Colonic mucosa (tissue), 4 donors: ENCODE measurements at regions not wholly inside any gene's neighbourhood (a gene's known extent, or its start where the extent isn't known, plus 50 kb on each side); places are given as distances from the start of the nearest gene placed in this dataset.

Experiments
- DNase-seq: peaks from one replicate; pipeline ENCODE4 v3.0.0-alpha.2; 2020
- H3K27ac ChIP-seq: fragments of 200-600 bp; one replicate; pipeline ENCODE4 v1.8.0; 2021
- H3K27me3 ChIP-seq: fragments of 200-600 bp; one replicate; pipeline ENCODE4 v1.8.0; 2021
- H3K36me3 ChIP-seq: fragments of 200-600 bp; one replicate; pipeline ENCODE4 v1.8.0; 2021
- H3K4me1 ChIP-seq: fragments of 200-600 bp; one replicate; pipeline ENCODE4 v1.8.0; 2021; ENCODE audit warnings: mild to moderate bottlenecking
- H3K4me3 ChIP-seq: fragments of 200-600 bp; one replicate; pipeline ENCODE4 v1.8.0; 2021
- H3K9ac ChIP-seq, 2 donors: one replicate each; pipeline ENCODE4 v1.7.0; 2013; ENCODE audit warnings: control low read depth in 2 of 2, low read depth in 2 of 2, low read length in 2 of 2
- H3K9me3 ChIP-seq: fragments of 200-600 bp; one replicate; pipeline ENCODE4 v1.8.0; 2021
- CTCF ChIP-seq: fragments of 200-600 bp; IDR thresholded peaks from one replicate; pipeline ENCODE4 v1.8.0; 2022; ENCODE audit warnings: antibody characterized with exemption, mild to moderate bottlenecking
- intact Hi-C: fragments of 100-400 bp; cut with DNase I; formaldehyde crosslinking; loops from one replicate; pipeline ENCODE4 v1.14.1; 2022
- donor health status: healthy.
- donor health status: DM: no; HTN: no; CAD: no.
- donor health status: DM: no; HTN: no; CAD: no.

GRCh38 chr6:1124885-1125284 is 187.0 kb upstream of the FOXQ1 start:
- TF ChIP-seq CTCF, result no peak
- H3K9me3 ChIP-seq, result no peaks in the 10 kb centered on the region
- no peaks in the 10 kb centered on the region for H3K36me3 ChIP-seq

DNA sequence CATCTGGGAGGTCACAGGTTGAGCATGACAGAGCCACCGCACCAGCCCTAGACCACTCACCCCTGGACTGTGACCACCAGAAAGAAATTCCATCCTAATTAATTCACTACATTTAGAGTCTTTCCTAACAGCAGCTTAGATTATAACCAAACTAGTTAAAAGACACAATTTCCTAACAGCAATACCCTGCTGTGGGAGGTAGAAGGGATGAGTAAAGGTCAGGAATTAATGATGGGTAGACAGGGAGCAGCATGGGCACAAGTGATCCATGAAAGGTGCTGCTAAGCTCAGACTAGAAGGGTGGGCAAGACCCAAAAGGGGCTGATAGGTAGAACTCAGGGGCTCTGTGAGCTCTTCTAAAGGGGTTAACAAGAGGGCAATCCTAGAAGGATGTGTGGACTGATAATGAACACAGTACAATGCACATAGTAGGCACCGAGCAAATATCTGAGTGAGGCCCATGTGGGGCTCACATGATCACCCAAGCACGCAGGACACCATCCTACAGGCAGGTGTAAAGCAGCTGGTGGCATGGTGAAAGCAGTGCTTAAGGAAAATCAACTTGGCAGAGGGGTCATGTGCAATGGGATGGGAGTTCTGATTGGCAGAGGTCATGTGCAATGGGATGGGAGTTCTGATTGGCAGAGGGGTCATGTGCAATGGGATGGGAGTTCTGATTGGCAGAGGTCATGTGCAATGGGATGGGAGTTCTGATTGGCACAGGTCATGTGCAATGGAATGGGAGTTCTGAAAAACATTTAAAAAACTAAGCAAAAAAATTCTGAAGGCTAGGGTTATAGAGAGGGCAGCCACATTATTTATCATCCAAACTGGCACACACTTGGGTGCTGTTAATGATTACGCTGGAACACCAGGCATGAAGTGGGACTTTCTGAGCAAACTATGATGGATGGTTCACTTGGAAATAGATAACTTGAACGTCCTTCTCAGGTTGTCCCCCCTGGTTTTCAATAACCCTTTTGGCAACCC is 188.2 kb upstream of the FOXQ1 start:
- intact Hi-C loops, result no loop called here

More at GRCh38 chr6:1124885-1125284, 187.0 kb upstream of the FOXQ1 start:
- no peak for DNase-seq
- Histone ChIP-seq H3K27ac (no peak overlapping the region), H3K4me3 (no peak overlapping the region), H3K27me3 (no peaks in the 10 kb centered on the region), H3K4me1 (no peaks in the 10 kb centered on the region), H3K9ac (no peak overlapping the region)
- intact Hi-C loops, result no loop called here

DNA sequence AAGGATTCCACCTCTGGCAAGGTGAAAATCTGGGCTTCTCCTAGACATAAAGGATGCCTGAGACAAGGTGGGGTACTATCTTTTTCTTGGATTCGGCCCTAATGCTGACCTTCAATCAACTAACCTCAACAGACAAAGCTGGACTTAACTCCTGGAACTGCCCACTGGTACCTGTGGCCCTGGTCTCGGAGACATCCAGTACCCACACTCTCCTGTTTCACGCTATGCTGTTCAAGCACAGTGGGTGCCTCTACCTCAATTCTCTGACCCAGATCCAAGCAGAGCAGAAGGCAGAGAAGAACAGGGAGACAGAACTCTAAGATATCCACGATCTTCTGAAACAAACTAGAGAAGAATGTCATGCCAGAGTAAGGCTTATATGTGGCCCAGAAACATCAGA is 189.8 kb upstream of the FOXQ1 start:
- no peak for DNase-seq
- no peak overlapping the region for H3K9ac ChIP-seq
- H3K27ac ChIP-seq, result no peak overlapping the region
- H3K4me3 ChIP-seq, result no peak overlapping the region
- TF ChIP-seq CTCF, result no peak
- H3K4me1 ChIP-seq, result no peaks in the 10 kb centered on the region
- intact Hi-C loops, result no loop called here
- no peaks in the 10 kb centered on the region for H3K9me3 ChIP-seq
- H3K27me3 ChIP-seq, result no peaks in the 10 kb centered on the region
- H3K36me3 ChIP-seq, result no peaks in the 10 kb centered on the region

More for the DNA sequence above, 188.2 kb upstream of the FOXQ1 start:
- H3K27me3 ChIP-seq, result no peaks in the 10 kb centered on the region
- H3K4me3 ChIP-seq, result no peak overlapping the region
- H3K9ac ChIP-seq, result no peak overlapping the region
- no peak for DNase-seq
- H3K36me3 ChIP-seq, result no peaks in the 10 kb centered on the region
- no peak for TF ChIP-seq CTCF
- no peaks in the 10 kb centered on the region for H3K9me3 ChIP-seq
- H3K27ac ChIP-seq, result no peak overlapping the region
- no peaks in the 10 kb centered on the region for H3K4me1 ChIP-seq

DNA sequence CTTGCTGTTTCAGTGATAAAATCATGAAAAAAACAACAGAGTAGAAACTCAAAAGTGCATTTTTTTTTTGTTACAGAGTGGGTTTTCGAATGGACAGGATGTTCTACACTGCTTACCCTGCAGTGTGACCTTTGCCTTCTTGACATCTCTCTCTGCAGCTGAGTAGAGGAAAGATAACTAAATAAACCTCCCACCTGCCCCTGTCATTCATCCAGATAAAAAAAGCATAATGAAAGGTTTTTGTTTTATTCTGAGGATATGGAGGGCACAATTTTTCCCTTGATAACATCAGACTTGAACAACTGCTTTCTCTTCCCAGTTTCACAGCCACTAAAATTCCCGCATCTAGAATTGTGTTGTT is 193.6 kb upstream of the FOXQ1 start:
- no peak overlapping the region for H3K4me3 ChIP-seq
- H3K36me3 ChIP-seq, result no peaks in the 10 kb centered on the region
- H3K9me3 ChIP-seq, result no peaks in the 10 kb centered on the region
- no peaks in the 10 kb centered on the region for H3K27me3 ChIP-seq
- H3K9ac ChIP-seq, result no peak overlapping the region
- H3K4me1 ChIP-seq, result no peaks in the 10 kb centered on the region
- intact Hi-C loops, result no loop called here
- H3K27ac ChIP-seq, result no peak overlapping the region
- TF ChIP-seq CTCF, result no peak
- DNase-seq, result no peak

DNA sequence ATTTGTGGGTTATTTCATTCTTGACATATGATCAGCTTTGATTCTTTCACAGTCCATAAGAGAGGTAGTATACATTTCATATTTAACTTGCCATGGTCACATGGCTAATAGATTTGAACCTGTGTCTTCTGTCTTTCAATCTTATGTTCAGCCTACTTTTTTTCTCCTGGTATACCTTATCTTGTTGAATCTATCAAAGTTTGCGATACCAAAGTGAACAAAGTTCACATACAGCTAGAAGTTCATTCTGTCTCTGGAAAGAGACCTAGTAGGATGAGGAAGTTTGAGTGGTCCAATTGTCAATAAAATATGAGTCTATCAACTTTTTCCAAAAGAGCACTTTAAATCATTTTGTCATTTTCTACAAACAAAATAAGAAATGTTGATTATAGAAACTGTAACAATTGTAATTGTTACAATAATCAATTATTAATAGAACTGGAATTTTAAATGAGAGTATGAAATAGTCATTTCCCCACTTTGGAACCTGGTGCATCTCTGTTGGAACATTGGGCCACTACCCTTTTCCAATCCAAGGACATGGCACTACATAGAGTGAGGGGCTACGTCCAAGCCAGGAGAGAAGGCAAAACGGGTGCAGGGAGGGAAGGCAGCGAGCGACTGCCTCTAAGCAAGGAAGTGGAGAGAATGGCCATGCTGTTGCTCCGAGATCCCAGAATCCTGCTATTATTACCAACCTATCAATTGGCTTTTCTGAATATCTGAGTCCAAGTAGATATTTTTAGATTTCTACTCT is 194.2 kb upstream of the FOXQ1 start:
- intact Hi-C loops, result no loop called here
- Histone ChIP-seq H3K4me1 (no peaks in the 10 kb centered on the region), H3K27me3 (no peaks in the 10 kb centered on the region), H3K4me3 (no peak overlapping the region), H3K27ac (no peak overlapping the region), H3K36me3 (no peaks in the 10 kb centered on the region), H3K9me3 (no peaks in the 10 kb centered on the region), H3K9ac (no peak overlapping the region)
- no peak for DNase-seq
- no peak for TF ChIP-seq CTCF
